NT2/D1 (cell line): ENCODE measurements at regions not wholly inside any gene's neighbourhood (a gene's known extent, or its start where the extent isn't known, plus 50 kb on each side); places are given as distances from the start of the nearest gene placed in this dataset.

Source experiments
- YY1 ChIP-seq: IDR thresholded peaks from 2 replicates; pipeline ENCODE4 v1.6.1; 2011; ENCODE audit not compliant: insufficient read length, insufficient read depth
- ZNF274 ChIP-seq: IDR thresholded peaks from 2 replicates; pipeline ENCODE4 v1.6.1; 2011; ENCODE audit warnings: mild to moderate bottlenecking, low read depth, low read length

DNA sequence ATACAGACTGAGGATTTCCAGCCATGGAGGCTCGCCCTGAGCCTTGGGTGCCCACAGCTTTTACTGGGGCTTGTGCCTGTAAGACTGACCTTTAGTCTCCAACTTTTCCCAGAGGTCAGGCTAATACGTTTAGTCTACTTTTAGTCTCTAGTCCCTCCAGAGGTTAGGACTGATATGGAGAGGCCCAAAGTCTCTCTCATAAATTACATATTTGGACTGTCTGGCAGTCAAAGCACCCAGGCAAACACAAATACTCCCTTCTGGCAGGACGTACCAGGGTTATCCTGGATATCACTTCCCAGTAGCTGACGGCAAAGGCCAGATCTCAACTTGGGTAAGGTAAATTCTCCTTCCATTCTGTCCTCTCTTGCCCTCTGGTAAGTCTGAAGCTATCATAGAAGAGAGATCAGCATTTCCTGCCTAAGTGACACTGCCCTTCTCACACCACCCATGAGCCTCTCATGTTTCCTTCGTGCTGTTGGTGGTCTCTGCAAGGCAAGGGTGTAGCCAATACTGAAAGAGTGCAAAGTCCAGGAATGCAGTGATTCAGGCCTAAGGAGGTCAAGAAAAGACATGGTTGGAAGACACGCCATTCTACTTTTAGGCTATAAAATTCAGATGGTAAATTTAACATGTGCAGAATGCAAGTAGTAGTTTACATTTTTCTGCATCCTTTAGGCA is 69.3 kb upstream of the NEDD4L start:
- TF ChIP-seq YY1 (no peak), ZNF274 (no peak)
